MM.1S (cell line): ENCODE measurements at regions not wholly inside any gene's neighbourhood (a gene's known extent, or its start where the extent isn't known, plus 50 kb on each side); places are given as distances from the start of the nearest gene placed in this dataset.

ENCODE experiments used
- EZH2 ChIP-seq: fragments of 300-600 bp; sonication (generic); optimal IDR thresholded peaks from 2 replicates; pipeline ENCODE3; 2017; ENCODE audit warnings: low read depth, mild to moderate bottlenecking, antibody characterized with exemption, low read length, mixed read lengths
- EZH2phosphoT487 ChIP-seq: fragments of 300-600 bp; sonication (generic); IDR thresholded peaks from 2 replicates; pipeline ENCODE4 v1.6.1; 2018; ENCODE audit warnings: antibody characterized with exemption, low read length
- TF ChIP-seq, protein P1 (sequence below): fragments of 300-600 bp; sonication (generic); IDR thresholded peaks from 2 replicates; pipeline ENCODE4 v1.5.1; 2016; ENCODE audit warnings: antibody characterized with exemption, low read length, mixed read lengths

DNA sequence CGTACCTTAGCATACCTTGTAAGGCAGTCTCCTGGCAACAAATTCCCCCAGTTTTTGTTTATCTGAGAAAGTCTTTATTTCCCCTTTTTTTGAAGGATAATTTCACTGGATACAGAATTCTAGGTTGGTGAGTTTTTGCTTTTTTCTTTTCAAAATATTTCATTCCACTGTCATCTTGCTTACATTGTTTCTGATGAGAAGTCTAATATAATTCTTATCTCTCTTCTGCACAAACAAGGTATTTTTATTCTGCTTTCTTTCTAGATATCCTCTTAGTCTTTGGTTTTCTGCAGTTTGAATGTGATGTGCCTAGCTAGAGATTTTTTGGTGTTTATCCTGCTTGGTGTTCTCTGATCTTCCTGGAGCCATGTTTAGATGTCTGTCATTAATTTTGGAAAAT is 57.7 kb upstream of the EZR start:
- TF ChIP-seq EZH2, result no peak
- TF ChIP-seq, protein P1, sequence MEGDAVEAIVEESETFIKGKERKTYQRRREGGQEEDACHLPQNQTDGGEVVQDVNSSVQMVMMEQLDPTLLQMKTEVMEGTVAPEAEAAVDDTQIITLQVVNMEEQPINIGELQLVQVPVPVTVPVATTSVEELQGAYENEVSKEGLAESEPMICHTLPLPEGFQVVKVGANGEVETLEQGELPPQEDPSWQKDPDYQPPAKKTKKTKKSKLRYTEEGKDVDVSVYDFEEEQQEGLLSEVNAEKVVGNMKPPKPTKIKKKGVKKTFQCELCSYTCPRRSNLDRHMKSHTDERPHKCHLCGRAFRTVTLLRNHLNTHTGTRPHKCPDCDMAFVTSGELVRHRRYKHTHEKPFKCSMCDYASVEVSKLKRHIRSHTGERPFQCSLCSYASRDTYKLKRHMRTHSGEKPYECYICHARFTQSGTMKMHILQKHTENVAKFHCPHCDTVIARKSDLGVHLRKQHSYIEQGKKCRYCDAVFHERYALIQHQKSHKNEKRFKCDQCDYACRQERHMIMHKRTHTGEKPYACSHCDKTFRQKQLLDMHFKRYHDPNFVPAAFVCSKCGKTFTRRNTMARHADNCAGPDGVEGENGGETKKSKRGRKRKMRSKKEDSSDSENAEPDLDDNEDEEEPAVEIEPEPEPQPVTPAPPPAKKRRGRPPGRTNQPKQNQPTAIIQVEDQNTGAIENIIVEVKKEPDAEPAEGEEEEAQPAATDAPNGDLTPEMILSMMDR, result no peak
- TF ChIP-seq EZH2phosphoT487, result no peak
